Spinal cord (tissue), 9 donors: ENCODE measurements at regions not wholly inside any gene's neighbourhood (a gene's known extent, or its start where the extent isn't known, plus 50 kb on each side); places are given as distances from the start of the nearest gene placed in this dataset.

Source experiments
- DNase-seq, 6 donors: peaks; one replicate each; pipeline versions ENCODE4 v3.0.0 to v3.0.0-alpha.2; 2013 to 2015; ENCODE audit warnings: low spot score in 6 of 6, low read depth in 4 of 6
- H3K27ac ChIP-seq: one replicate; pipeline ENCODE4 v1.5.1; 2013; ENCODE audit warnings: low read depth, low read length, control low read depth
- H3K27me3 ChIP-seq: one replicate; pipeline ENCODE4 v1.6.1; 2013; ENCODE audit warnings: low read length; ENCODE audit not compliant: control insufficient read depth, insufficient read depth
- H3K36me3 ChIP-seq: one replicate; pipeline ENCODE4 v1.6.1; 2013; ENCODE audit warnings: low read length; ENCODE audit not compliant: control insufficient read depth, insufficient read depth
- H3K4me1 ChIP-seq: one replicate; pipeline ENCODE4 v1.6.1; 2013; ENCODE audit warnings: low read length; ENCODE audit not compliant: control insufficient read depth, insufficient read depth
- H3K4me3 ChIP-seq: one replicate; pipeline ENCODE4 v1.5.1; 2013; ENCODE audit warnings: low read depth, low read length, control low read depth
- H3K9me3 ChIP-seq: one replicate; pipeline ENCODE4 v1.6.1; 2013; ENCODE audit warnings: low read length; ENCODE audit not compliant: control insufficient read depth, insufficient read depth
- WGBS: methylation state at CpG from one replicate; pipeline ENCODE4 v1.1.5; 2013; ENCODE audit warnings: missing lambda C conversion rate; ENCODE audit not compliant: insufficient coverage; 5-methylcytosine and 5-hydroxymethylcytosine counted together
- donor health status: healthy.

DNA sequence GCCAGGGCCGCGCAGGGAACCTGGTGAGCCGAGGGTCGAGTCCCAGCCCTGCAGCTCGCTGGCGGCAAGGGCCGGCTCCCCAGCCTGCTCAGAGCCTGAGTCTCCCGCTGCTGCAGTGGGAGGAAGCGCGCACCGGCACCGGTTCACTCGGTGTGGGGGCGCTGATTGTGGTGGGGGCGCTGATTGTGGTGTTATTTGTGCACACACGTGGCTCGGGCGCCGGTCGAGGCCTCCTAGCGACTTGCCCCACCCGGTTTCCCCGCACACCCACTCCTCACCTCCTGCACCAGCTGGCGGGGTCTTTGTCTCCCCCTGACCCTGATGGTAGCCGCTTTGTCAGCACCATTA lies 266.7 kb downstream of the NSG2 start:
- Histone ChIP-seq H3K4me3 (no peak overlapping the region), H3K36me3 (no peaks in the 10 kb centered on the region), H3K9me3 (no peaks in the 10 kb centered on the region), H3K27me3 (no peaks in the 10 kb centered on the region), H3K27ac (no peak overlapping the region), H3K4me1 (peaks cover 36% of the 10 kb centered on the region)
- DNase-seq, result no peak
- 4% methylated on average over 8 of the region's 25 CpGs for WGBS

DNA sequence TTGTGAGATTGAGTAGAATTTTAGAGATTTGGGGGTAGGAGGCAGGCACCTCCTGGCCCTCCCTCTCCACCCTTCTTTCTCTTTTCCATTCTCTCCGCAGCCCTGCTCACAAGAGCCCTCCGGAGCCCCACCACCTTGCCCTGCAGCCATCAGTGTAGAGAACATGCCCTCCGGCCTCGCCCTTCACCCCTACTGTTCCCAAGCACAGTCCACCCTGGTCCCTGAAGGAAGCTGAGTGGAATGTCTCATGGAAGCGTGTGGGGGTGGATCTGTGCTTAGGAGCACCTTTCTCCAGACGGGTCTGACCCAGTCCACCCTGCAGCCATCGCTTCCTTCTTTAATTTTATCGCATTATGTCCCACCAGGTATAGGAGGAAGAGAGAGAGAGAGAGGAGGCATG lies 267.1 kb downstream of the NSG2 start:
- no peak overlapping the region for H3K4me3 ChIP-seq
- H3K36me3 ChIP-seq, result no peaks in the 10 kb centered on the region
- 94% methylated on average over 2 of the region's 8 CpGs for WGBS
- H3K4me1 ChIP-seq, result peaks cover 39% of the 10 kb centered on the region
- no peaks in the 10 kb centered on the region for H3K27me3 ChIP-seq
- H3K27ac ChIP-seq, result no peak overlapping the region
- no peak for DNase-seq
- no peaks in the 10 kb centered on the region for H3K9me3 ChIP-seq

DNA sequence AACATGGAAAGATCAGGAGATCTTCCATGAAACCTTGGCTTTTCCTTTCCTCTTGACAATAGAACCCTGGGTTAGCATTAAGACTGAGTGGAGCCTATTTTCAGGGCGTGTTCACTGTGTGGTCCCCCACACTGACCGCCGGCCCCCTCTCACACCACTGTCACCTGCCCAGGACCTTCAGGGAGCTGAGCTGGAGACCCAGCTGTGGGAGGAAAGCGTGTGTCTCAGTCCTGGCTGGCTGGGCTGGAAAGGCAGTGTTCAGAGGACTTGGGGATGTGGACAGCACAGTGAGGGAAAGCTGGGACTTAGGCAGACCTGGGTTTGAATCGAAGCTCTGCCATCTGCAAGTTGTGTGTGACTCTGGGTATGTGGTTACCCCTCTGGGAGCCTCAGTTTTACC lies 268.1 kb downstream of the NSG2 start:
- Histone ChIP-seq H3K27me3 (no peaks in the 10 kb centered on the region), H3K4me3 (no peak overlapping the region), H3K36me3 (no peaks in the 10 kb centered on the region), H3K9me3 (no peaks in the 10 kb centered on the region), H3K4me1 (peaks cover 38% of the 10 kb centered on the region), H3K27ac (no peak overlapping the region)
- DNase-seq, result no peak
- WGBS, result 91% methylated on average over 4 of the region's 5 CpGs

DNA sequence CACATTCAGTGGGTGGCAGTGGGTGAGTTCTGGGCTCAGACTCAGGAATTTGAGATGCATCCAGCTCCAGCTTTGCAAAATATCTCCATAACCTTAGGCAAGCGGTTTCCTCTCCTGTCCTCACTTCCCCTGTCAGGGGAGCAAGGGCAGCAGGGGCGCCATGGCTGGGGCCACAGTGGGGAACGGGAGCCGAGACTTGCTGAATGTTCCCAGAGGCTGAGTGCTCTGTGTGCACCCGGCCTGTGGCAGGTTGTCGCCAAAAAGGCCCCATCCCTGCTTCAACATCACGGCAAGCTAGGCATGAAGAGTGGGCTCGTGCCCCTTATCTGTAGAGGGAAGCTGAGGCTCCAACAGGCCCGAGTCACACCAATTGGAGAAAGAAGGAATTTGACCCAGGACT lies 268.8 kb downstream of the NSG2 start:
- H3K4me3 ChIP-seq, result no peak overlapping the region
- no peaks in the 10 kb centered on the region for H3K36me3 ChIP-seq
- H3K27ac ChIP-seq, result no peak overlapping the region
- no peaks in the 10 kb centered on the region for H3K9me3 ChIP-seq
- 84% methylated on average over 8 of the region's 9 CpGs for WGBS
- peaks cover 31% of the 10 kb centered on the region for H3K4me1 ChIP-seq
- no peaks in the 10 kb centered on the region for H3K27me3 ChIP-seq
- no peak for DNase-seq

DNA sequence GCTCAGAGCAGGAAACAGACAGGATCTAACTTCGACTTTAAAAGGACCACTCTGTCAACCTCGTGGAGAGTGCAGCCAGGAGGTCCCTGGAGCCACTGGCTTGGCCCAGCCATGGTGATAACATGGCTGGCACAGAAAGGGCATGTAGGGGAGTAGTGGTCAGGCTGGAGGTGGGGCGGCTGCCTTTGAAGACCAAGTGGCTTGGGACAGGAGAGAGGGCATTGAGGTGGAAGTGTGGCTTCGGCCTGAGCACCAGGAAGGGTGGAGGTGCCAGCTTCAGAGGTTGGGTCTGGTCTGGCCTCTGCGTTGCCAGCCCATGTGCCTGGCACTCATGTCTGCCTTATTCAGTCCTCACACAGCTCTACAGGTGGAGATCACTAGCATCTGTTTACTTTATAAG lies 270.0 kb downstream of the NSG2 start:
- H3K9me3 ChIP-seq, result no peaks in the 10 kb centered on the region
- no peak overlapping the region for H3K27ac ChIP-seq
- H3K4me3 ChIP-seq, result no peak overlapping the region
- peaks cover 26% of the 10 kb centered on the region for H3K4me1 ChIP-seq
- no peaks in the 10 kb centered on the region for H3K27me3 ChIP-seq
- DNase-seq, result no peak
- H3K36me3 ChIP-seq, result no peaks in the 10 kb centered on the region
- 92% methylated on average over 5 of the region's 5 CpGs for WGBS

DNA sequence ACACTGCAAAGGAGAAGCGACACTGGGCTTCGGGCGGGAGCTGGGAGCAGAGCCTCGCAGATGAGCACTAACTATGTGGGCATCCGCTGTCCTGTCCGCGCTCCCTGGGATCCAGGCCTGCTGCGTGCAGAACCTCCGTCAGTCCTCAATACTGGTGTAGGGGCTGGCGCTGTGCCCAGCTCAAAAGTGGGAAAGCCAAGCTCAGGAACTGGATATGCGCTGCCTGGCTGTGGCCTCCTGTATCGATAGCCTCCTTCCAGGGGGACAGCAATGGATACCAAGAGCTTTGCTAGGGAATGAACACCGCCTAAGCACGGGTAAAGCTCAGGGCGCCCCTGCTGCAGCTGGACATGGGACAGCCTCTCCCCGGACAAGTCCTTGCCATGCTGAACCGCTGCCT lies 270.4 kb downstream of the NSG2 start:
- Histone ChIP-seq H3K9me3 (no peaks in the 10 kb centered on the region), H3K4me1 (peaks cover 24% of the 10 kb centered on the region), H3K27ac (no peak overlapping the region), H3K4me3 (no peak overlapping the region), H3K27me3 (no peaks in the 10 kb centered on the region), H3K36me3 (no peaks in the 10 kb centered on the region)
- WGBS, result 84% methylated on average over 17 of the region's 17 CpGs
- no peak for DNase-seq

DNA sequence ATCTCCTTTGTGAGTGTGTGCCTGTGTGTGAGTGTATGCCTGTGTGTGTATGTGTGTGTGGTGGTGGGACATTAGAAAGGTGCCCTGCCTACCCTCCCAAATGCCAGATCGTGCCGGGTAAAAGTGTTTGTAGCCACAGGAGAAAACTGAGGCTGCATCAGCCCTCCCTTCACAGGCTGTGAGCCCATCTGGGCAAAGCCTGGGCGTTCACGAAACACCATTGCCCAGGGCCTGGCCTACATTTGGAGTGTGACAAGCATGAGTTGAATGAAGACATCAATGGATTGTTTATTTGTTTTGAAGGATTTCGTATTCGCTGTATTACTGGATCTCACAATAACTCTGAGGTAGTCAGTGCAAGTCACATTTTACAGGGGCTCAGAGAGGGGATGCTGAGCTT lies 270.8 kb downstream of the NSG2 start:
- peaks cover 20% of the 10 kb centered on the region for H3K4me1 ChIP-seq
- WGBS, result 95% methylated on average over 4 of the region's 6 CpGs
- H3K27me3 ChIP-seq, result no peaks in the 10 kb centered on the region
- DNase-seq, result no peak
- H3K9me3 ChIP-seq, result no peaks in the 10 kb centered on the region
- H3K36me3 ChIP-seq, result no peaks in the 10 kb centered on the region
- no peak overlapping the region for H3K4me3 ChIP-seq
- no peak overlapping the region for H3K27ac ChIP-seq

DNA sequence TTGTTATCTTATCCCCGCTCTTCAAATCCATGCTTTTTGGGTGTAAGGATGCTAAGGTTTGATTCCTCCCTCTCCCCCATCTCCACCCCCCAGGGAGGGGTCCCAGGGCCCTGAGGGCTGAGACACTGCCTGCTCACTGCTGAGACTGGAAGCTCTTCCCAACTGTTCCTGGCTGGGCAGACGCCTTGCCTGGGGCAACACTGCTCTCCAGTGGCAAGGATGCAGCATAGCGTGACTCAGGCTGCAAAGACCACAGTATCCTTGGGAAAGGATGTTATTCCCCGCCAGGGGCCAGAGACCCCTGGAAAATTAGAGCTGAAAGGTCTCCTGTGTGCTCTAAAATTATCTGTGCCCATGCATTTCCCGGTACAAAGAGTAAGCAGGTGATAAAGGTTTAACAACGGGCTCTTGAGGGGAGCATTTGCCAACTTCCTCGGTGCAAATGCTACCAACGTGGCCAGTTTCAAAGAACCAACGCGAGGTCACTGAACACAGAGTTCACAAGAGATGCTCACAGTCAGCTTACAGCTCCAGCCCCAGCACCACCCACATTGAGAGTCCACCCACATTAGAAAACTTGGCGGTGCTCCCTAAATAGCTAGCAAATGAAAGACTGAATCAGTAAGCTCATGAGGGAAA lies 271.9 kb downstream of the NSG2 start:
- Histone ChIP-seq H3K36me3 (no peaks in the 10 kb centered on the region), H3K27me3 (peaks cover 4% of the 10 kb centered on the region), H3K4me3 (no peak overlapping the region), H3K4me1 (peaks cover 9% of the 10 kb centered on the region), H3K27ac (no peak overlapping the region), H3K9me3 (no peaks in the 10 kb centered on the region)
- 3% methylated on average over 7 of the region's 11 CpGs for WGBS
- DNase-seq, result peak in 4 of 6 donors; percentile 48 to 93 (median 77)

DNA sequence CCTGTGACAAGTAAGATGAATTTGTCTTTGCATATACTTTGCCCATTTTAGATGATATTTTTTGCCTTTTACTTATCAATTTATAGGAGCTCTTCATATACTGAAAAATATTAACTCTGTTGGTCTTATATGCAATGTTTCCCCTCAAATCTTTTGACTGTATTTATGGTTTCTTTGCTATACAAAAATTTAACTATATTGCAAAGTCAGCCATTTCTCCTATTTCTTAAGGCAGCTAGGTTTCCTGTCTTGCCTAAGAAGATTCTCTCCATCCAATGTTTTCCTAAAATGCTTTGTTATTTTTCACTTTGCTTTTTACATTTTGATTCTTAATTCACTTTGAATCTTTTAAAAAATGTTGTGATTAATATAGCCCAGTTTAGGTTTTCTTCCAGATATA lies 273.1 kb downstream of the NSG2 start:
- H3K36me3 ChIP-seq, result no peaks in the 10 kb centered on the region
- no peak overlapping the region for H3K4me3 ChIP-seq
- H3K27ac ChIP-seq, result no peak overlapping the region
- no peaks in the 10 kb centered on the region for H3K9me3 ChIP-seq
- no peak for DNase-seq
- H3K4me1 ChIP-seq, result peaks cover 5% of the 10 kb centered on the region
- H3K27me3 ChIP-seq, result peaks cover 4% of the 10 kb centered on the region

DNA sequence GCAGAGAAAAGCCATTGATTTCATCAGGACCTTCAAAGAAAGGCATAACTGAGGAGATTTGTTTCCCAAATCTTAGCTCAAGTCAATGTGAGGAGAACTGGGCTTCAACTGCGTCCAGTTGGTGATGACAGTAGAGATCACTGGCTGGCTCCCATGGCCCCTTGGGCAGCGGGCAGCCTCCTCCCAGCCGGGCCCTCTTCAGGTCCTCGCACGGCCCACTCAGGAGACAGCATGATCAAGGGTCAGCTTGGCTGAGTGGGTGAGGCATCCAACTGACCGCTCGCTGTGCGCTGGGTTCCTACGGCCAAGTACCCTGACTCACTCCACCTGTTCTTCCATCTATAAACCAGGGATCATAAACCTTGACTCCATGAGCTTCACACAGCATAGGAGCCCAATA lies 274.0 kb downstream of the NSG2 start:
- no peak overlapping the region for H3K27ac ChIP-seq
- peaks cover 5% of the 10 kb centered on the region for H3K4me1 ChIP-seq
- H3K36me3 ChIP-seq, result no peaks in the 10 kb centered on the region
- H3K27me3 ChIP-seq, result peaks cover 4% of the 10 kb centered on the region
- H3K4me3 ChIP-seq, result no peak overlapping the region
- DNase-seq, result no peak
- no peaks in the 10 kb centered on the region for H3K9me3 ChIP-seq
- 83% methylated on average over 9 of the region's 9 CpGs for WGBS
